C4-2B (cell line): ENCODE measurements at regions not wholly inside any gene's neighbourhood (a gene's known extent, or its start where the extent isn't known, plus 50 kb on each side); places are given as distances from the start of the nearest gene placed in this dataset.

Source experiments
- H3K27ac ChIP-seq: fragments of 450-650 bp; 2 replicates; pipeline ENCODE4 v1.5.1; 2017
- ZFX ChIP-seq: fragments of 450-650 bp; IDR thresholded peaks from 2 replicates; pipeline ENCODE4 v1.6.1; 2017
- TF ChIP-seq, protein P1 (sequence below): fragments of 450-650 bp; conservative IDR thresholded peaks from 2 replicates; pipeline ENCODE4 v1.5.1; 2017; ENCODE audit warnings: mild to moderate bottlenecking

DNA sequence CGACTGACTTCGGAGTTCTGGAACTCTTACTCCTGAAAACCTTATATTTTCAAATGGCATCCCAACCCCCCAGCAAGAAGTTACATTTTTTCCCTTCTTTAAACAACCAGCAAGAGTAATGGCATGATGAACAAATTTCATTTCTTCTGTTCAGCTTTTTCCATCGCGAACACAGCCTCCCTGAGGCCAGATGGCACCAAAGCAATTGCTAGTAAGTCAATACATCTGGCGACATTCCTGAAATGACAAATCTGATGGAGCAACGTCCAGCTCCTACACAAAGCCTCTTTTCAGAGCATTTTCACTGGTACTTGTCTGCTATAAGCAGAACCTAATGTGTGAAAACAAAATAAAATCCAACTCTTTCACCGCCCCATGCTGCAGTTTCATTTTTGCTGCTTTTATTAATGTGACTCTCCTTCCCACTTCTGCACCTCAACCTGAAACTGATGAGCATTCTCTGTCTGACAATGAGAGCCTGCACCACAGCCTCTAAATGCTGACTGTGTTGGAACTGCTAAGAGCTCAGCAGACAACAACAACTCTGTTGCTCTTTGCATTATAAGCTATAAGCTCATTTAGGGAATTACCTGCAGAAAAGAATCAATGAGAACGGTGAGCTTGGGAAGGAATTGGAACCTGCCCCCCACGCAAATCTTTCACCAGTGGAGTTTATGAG lies 229.8 kb downstream of the FGFR2 start:
- no peak for TF ChIP-seq ZFX
- TF ChIP-seq, protein P1, sequence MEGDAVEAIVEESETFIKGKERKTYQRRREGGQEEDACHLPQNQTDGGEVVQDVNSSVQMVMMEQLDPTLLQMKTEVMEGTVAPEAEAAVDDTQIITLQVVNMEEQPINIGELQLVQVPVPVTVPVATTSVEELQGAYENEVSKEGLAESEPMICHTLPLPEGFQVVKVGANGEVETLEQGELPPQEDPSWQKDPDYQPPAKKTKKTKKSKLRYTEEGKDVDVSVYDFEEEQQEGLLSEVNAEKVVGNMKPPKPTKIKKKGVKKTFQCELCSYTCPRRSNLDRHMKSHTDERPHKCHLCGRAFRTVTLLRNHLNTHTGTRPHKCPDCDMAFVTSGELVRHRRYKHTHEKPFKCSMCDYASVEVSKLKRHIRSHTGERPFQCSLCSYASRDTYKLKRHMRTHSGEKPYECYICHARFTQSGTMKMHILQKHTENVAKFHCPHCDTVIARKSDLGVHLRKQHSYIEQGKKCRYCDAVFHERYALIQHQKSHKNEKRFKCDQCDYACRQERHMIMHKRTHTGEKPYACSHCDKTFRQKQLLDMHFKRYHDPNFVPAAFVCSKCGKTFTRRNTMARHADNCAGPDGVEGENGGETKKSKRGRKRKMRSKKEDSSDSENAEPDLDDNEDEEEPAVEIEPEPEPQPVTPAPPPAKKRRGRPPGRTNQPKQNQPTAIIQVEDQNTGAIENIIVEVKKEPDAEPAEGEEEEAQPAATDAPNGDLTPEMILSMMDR = no peak
- no peak overlapping the region for H3K27ac ChIP-seq

DNA sequence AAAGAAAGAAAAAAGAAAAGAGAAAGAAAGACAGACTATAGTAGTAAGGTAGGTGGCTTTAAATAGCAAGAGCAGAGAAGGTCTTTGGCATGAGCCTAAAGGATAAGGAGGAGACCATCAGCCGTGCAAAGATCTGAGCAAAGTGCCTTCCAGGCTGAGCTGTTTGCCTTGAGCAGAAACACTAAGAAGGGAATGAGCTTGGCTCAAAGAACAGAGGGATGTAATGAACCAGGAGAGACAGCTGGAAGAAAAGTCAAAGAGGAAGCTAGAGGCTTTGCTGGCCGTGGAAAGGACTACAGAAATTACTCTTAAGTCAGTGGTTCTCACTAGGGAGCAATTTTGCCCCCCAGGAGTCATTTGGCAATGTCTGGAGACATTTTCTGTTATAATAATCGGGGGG lies 228.6 kb downstream of the FGFR2 start:
- no peak overlapping the region for H3K27ac ChIP-seq
- TF ChIP-seq, protein P1 = no peak
- TF ChIP-seq ZFX = no peak

DNA sequence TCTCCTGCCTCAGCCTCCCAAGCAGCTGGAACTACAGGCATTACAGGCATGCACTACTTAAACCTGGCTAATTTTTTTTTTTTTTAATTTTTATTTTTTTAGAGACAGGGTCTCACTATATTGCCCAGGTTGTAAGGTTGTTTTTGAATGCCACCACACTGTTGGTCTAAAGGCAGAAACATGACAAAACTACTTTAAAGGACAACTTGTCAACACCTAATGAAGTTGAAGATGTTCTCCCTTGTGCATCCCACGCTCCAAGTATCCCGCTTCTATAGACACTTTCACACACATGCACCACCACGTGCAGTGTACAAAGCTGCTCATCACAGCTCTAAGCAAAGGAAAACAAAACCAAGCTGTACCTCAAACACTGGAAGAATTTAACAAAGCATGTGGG lies 226.4 kb downstream of the FGFR2 start:
- TF ChIP-seq, protein P1 = no peak
- no peak for TF ChIP-seq ZFX
- H3K27ac ChIP-seq = no peak overlapping the region

DNA sequence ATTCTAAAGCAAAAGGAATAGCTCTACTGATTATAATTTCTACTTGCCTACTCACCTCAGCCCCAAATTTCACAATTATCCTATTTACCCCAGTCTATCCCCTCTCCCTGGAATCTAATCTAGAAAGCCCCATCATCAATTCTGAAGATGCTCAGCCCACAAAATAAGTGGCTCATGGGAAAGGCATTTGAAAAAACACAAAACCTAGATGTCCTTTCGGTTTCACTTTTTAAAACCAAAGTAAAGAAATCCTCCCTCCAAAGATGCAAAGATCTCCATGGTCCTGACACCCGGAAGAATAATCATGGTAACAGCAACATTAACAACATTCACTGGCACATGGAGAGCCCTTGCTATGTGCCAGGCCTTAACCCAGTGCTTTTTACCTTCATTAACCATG lies 224.8 kb downstream of the FGFR2 start:
- TF ChIP-seq, protein P1 = no peak
- no peak for TF ChIP-seq ZFX
- H3K27ac ChIP-seq = no peak overlapping the region

DNA sequence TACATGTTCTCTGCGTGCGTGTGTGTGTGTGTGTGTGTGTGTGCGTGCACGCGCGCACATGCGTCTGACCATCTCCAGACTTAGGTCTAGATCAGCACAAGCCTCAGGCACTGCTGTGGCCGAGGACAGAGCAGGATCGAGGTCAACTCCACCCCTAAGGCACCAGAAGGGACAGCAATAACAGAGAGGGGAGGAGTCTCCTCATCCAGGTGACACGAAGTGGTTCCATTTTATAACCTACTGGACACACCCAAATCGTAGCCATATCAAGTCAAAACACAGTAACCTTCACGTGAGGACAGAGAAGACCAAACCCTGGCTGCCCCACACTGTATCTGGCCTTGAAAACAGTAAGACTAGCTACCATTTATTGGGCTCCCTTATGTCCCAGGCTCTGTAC lies 224.1 kb downstream of the FGFR2 start:
- TF ChIP-seq, protein P1 = no peak
- no peak for TF ChIP-seq ZFX
- H3K27ac ChIP-seq = no peak overlapping the region

DNA sequence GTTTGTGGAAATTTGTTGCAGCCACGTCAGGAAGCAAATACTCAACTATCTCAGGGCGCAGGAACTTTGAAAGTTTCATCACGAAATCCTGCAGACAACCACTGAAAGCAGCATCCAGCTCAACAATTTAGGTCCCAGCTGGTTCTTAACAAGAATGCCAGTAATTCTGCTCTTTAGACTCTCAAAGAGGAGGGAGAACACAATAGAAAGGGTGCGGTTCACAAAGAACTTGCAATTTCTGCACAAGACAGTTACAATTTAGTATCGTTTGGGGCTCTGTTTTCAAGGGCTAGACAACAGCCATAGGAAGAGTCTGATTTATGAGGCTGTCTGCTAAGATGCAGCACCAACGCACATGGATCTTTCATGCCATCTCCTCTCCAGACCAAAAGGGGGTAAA lies 223.1 kb downstream of the FGFR2 start:
- no peak overlapping the region for H3K27ac ChIP-seq
- no peak for TF ChIP-seq ZFX
- TF ChIP-seq, protein P1 = no peak

DNA sequence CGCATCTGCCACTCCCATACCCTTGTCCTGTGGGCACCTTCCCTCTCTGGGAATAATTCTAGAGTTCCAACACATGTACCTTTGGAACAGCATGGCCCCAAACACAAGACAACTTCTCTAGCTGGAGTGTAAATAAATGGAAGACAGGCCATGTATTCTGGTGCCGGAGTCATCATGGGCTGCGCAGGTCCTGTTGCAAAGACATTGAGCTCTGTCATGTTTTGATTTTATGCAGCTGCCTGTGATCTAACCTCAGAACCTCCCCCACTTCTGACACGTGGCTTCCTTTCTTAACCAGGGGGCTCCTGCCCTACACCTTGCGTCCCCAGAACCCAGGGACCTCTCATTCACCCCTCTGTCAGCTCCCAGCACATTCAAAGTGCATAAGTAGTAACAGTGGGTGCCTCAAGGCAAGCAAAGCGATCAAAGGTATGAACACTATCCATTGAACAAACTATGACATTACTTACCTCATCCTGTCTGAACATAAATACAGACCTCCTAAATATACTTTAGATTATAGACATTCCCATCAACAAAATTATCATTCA lies 219.9 kb downstream of the FGFR2 start:
- no peak for TF ChIP-seq ZFX
- TF ChIP-seq, protein P1 = no peak
- H3K27ac ChIP-seq = no peak overlapping the region
